ENCODE measurements at regions not wholly inside any gene's neighbourhood (a gene's known extent, or its start where the extent isn't known, plus 50 kb on each side); places are given as distances from the start of the nearest gene placed in this dataset.

DNA sequence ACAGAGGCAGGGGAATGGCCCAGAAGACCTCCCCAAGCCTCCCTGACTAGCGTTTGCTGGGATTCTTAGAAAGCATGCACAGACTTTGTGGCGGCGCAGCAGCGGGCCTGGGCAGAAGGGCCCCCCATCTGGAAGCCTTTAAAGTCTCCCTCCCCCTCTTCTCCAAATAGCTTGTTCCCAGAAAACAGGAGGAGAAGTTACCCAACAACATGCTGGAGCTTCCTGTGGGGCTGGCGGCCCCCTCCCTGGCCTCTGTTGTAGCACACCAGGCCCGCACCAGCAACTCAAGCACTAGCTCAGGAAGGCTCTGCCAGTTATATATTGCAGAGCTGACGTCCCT is 334.8 kb downstream of the DYSF start:
- DNase-seq = no peak

DNA sequence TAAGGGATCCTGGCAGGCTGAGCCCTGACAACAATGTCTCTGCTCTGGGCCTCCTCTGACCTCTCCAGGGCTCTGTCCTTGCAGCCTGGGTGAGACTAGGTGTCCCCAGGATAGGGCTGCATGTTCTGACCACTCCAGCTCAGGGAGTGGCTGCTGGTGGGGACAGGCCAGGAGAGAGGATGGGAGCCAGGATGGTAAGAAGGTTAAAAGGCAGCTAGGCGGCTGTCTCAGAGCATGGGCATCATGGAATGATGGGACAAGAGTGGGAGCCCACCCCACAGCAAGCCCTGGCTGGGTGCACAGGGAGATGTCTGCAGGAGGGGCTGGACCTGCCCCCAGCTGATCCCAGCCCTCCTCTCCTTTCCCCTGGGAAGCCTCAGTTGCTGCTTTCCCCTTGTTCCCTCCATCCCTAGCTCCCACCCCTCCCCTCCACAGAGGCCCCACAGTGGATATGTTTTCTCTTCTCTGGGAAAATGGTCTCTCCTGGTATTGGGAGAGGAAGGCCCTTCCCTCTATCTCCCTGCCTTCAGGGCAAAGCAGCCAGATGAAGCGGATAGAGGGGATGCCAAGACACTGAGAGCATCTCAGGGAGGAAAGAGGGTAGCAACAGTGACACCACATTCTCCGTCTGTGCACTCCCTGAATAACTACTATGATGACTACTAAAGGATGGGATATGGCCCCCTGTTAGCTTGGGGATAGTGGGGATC is 334.3 kb downstream of the DYSF start:
- no peak for DNase-seq

DNA sequence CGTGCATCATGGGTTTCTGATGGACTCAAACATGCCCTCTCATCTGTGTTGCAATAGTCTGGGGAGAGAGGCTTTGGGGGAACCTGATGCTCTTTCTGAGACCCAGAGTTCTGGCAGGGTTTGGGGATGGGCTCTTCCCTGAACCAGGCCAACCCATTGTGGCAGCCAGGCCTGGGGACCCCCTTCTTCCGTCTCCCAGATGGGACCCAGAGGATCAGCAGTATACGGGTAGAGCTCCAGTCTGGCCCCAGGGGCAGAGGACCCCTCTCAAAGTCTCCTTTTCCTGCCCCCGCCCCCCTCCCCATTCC is 333.7 kb downstream of the DYSF start:
- DNase-seq = no peak

DNA sequence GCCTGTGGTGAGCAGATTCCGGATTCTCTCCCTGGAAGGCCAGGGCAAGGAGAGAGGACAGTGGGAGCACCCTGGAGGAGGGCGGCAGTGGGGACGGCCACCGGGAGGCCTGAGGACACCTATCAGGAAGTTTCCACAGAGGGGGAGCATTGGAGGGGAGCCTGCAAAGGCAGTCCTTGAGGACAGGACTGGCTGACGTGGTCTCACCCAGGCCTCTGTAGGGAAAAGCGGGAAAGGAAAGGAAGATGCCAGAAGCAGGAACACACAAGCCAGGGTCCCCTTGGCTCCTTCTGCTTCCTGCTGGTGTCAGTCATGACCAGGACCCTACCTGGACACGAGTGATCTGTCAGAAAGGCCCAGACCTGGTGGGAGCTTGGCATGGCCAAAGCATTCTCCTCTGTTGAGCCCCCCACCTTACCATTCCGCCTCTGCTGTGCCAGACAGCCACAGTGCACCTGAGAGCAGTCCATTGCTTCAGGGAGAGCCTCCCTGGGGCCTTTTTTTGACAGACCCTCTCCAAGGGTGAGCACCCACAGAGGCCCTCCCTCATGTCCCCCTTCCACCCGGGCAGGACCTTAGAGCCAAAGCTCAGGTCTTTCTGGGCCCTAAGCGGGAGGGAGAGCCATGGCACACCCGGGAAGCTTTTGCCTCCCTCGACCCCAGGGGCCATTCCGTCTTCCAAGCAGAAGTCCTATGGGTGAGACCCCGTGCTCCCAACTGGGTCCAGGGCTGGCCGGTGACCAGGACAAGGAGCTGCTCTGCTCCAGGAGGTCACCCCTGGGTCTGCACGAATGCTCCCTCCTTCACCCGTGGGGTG is 333.1 kb downstream of the DYSF start:
- no peak for DNase-seq

DNA sequence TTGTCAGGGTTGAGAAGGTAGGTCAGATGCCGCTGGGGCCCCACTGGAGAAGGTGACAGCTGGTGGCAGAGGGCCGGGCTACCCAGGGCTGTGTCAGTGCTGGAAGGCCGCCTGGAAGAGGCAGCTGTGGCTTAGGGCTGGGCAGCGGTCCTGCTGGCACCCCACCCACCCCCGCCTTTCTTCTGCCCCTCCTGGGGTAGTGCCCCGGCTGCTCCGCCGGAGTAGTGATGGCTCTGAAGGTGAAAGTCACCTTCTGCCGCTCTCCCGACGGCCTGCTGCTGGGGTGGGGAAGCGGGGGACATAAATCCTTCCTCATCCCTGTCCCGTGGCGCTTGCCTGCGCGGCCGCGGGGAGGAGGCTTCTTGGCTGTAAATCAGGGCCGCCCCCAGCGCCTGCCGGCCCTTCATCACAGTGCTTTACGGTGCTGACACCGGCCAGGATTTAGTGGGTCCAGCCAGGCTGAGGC is 332.2 kb downstream of the DYSF start:
- DNase-seq = no peak

DNA sequence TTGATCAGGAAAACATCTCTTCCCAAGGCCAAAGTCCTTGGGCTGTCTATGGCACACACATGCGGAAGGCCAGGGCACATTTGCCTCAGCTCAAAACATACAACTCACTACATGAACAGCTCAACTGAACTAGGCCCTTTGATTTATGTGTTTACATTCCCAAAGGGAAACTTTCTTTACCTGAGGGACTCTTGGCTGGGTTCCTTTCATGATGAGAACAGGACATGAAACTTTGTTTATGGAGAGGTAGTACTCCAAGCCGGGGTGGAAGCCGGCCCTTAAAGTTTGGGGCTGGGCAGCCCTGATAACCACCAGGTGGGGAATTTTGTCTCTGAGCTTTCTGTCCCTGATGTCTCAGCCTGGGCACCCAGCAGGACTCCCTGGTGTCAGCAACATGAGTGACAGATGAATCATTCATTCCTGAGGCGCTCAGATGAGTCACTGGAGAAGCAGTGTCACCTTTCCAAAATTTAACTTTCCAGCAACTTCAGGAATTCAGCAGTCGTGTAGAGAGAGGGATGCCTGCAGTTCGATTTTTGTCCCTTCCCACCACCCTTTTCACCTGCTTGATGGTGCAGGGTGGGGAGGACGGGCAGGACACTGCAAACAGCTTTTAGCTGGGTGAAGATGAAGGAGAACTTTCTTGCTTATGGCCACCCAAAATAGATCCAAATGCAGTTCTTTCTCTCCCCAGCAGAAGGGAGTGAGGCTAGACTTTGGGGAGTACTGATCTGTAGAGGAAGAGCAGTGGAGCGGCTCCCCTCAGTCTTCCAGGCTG is 331.6 kb downstream of the DYSF start:
- no peak for DNase-seq

DNA sequence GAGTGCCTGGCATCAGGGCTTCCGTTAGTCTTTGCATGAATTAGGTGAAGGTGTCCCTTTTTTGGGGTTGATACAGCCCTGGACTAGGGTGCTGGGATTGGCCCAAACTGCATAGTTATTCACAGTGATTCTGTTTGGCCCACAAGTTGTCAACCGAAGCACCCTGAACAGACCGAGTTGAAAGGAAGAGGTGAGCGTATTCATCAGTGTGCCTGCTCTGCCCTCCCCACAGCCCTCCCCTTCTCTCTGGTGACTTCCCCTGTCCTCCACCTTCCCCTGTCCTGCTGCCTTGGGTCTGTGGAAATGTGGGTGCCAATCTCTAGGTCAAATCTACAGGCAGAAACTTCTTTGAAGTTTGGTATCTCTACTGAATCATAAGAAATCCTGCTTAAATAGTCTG is 330.5 kb downstream of the DYSF start:
- no peak for DNase-seq

DNA sequence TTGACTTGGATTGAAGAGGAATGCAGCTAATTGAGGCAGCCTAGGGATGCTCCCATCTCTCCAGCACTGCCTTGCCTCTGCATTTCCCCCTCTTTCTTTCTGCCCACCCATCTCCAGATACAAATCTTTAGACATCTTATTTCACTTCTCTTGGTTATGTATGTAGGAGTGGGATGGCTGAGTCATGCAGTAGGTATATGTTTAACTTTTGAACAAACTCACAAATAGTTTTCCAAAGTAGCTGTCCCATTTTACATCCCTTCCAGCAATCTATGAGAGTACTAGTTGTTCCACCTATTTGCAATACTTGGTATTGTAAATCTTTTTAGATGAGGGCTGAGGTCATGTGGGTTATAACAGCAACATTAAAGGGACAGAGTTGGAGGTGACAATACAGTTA is 329.9 kb downstream of the DYSF start:
- DNase-seq = no peak

DNA sequence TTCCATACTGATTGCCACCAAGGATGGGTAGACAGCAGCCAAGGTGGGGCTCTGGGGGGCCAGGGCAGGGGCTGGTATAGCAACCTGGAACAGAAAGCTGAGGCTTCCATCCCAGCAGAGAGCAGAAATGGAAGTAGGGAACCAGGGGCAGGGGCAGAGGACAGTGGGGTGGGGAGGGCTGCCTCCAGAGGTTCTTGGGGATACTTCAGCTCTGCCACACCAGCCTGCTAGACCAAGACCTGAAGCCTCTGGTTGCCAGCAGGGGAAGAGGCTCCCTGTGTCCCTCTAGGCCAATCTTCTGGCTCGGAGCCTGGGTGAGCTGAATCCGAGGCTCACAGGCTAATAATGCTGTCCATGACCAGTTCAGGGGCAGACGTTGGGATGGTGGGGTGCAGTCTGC is 329.0 kb downstream of the DYSF start:
- no peak for DNase-seq

DNA sequence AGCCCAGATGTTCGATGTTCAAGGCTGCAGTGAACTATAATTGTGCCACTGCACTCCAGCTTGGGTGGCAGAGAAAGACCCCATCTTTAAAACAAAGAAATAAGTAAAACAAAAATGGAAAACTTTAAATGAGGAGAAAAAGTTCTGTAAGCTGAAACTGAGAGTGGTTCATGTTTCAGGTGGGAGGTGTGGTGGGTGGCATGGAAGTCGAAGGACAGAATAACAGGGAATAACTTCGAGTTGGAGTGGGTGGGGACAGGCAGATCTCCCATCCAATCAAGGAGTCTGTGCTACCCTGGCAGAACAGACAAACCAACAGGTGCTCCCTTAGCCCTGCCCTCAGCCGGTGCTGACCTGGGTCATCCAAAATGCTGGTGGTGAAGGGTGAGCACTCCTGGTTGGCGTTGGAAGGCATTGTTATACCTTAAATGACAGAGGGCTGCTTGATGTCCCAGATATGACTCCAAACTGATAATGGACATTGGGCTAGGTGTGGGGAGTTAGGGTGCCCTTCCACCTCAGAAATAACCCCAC is 328.4 kb downstream of the DYSF start:
- no peak for DNase-seq

DNA sequence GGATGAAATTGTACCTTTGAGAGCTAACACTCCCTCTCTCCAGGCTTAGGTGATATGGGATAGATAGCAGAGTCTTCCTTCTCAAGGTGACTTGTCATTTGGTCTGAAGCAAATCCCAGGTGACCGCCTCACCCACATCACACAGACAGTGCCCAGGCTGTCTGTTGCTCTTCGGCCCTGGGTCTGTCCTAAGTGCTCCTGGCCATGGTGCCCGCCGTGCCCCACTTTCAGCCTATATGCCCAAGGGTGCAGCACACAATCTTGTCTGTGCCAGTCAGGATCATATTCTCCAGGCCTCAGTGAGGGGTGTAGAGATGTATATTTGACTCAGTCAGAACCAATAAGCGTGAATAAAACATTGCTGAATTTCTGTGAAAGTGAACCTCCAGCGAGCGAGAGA is 326.8 kb downstream of the DYSF start:
- no peak for DNase-seq

DNA sequence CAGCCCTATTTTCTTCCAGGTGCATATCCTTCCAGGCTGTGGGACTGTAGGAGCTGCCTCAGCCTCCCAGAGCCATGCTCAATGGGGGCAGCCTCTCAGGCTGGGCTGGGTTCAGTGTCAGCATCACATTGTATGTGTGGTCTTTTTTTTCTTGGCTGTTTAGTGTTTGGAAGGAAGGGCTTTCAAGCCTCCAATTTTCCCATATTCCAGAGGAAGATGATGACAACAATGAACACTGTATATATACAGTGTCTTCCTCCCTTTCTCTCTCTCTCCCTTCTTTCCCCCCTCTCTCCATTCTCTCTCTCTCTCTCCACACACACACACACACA is 326.4 kb downstream of the DYSF start:
- DNase-seq = no peak

DNA sequence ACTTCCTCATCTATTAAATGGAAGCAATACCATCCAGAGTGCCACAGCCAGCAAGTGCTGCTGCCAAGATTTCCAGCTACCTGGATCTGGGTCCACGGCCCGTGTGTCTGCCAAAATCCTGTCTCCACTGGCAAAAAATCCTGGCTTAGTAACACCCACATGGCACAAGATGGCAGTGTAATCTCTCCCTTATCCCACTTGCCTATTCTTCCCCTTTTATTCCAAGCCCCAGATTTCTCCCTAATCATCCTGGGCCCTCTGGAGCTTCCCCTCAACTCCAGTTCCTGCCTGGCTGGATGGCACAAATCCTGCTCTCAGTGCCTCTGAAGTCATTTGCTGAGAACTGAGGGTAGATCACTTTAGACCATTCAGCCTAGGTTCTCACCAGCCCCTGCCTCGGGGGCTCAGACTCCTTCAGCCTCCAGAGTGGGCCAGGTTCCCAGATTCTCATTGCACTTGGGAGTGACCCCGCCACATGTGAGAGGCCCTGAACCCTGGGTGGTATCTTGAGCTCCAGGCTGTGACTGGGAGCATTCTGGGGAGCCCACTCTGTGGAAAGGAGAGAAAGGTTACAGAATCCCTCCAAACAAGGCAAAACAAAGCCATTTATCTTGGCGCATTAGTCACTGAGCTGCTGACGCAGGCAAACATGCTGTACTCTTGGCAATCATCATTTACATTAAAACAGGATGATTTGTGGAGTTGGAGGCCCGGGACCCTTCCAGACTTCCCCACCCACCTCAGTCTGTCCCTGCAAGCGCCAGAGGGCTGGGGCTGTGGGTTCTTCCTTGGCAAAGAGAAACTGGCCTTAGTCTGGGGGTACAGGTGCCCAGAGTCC is 325.8 kb downstream of the DYSF start:
- no peak for DNase-seq

DNA sequence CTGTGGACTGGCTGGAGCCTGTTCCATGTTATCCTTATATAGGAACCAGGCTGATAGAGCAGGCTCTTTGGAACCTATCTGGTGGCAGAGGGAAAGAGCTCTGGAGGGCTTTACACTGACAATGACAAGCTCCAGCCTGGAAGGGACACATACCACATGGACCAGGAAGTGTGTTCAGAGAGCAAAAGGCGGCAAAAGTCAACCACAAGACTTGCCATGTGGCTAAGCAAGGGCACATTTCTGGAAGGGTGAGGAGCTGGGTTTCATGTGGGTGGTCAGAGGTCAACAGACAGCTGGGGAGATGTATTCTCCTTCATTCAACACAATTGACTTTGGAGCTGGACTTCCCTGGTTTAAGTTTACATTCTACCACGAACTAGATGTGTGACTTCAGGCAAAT is 325.2 kb downstream of the DYSF start:
- DNase-seq = no peak

DNA sequence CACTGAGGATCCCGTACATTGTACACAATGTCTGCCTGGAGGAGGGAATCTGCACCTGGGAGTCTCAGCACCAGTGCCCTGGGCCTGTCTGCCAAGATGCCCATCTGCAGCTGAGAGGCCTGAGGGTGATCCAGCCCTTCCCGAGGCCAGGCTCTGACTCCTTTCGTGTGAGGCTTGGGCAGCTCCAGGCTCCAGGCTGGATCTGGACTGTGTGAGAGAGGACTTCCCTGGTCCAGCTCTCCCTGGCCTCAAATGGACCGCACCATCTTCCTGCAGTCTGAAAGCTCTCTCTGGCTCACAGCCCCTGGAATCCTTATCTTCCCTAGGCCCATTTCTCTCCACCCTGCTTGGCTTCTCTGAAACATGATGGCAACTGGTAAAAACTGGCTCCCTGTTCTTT is 324.6 kb downstream of the DYSF start:
- no peak for DNase-seq

DNA sequence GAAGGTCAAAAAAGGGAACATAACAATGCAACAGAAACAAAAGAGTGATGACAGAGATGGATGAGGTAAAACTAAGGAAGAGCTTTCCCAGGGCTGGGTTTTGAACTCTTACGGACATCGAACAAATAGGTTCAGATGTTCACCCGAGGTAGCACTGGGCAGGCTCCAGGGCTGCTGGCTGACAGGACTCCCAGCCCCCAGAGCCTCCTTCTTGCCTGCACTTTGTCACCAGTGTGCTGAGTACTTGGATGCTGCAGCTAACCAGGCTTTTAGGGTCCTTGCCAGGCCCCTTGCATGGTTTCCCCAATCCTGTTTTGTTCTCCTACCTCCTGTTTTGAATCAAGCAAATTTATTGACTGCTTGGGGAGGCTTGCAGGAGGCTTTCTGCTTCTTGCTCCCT is 322.9 kb downstream of the DYSF start:
- no peak for DNase-seq

DNA sequence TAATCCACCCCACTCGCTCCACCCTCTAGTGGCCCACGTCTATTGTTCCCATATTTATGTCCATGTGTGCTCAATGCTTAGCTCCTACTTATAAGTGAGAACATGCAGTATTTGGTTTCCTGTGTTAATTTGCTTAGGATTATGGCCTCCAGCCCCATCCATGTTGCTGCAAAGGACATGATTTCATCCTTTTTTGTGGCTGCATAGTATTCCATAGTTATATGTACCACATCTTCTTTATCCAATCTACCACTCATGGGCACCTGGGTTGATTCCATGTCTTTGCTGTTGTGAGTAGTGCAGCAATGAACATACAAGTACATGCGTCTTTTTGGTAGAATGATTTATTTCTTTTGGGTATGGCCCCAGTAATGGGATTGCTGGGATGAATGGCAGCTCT is 319.9 kb downstream of the DYSF start:
- DNase-seq = no peak

DNA sequence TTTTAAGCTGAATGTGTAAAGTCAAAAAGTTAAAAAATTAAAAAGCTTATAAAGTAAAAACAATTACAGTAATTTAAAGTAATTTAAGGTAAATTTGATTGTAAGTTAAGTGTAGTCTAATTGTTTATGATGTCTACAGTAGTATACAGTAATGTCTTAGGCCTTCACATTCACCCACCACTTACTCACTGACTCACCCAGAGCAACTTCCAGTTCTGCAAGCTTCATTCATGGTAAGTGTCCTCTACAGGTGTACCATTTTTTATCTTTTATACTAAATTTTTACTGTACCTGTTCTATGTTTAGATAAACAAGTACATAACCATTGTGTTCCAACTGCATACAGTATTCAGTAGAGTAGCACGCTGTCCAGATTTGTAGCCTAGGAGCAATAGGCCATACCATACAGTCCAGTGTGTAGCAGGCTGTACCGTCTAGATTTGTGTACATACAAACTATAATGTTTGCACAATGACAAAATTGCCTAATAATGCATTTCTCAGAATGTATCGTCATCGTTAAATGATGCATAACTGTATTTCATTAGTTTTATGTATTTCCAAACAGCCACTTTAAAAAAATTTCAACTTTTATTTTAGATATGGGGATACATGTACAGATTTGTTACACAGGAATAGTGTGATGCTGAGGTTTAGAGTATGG is 319.3 kb downstream of the DYSF start:
- no peak for DNase-seq

DNA sequence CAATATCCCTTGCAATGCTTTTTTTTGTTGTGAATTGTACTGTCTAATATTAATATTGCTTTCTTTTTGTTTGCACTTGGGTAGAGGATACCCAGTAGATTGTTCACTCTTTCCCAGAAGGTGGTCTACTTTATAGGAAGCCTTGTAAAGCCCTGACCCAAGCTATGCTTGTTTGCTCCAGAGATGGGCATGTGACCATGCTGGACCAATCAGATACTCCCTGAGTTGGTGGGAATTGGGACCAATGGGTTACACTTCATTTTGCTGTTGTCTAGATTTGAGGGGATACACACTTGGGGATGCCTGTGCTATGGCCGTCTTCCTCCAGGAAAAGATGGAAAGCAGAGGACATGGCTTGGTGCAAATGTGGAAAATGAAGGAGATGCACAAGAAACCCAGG is 314.3 kb downstream of the DYSF start:
- no peak for DNase-seq

DNA sequence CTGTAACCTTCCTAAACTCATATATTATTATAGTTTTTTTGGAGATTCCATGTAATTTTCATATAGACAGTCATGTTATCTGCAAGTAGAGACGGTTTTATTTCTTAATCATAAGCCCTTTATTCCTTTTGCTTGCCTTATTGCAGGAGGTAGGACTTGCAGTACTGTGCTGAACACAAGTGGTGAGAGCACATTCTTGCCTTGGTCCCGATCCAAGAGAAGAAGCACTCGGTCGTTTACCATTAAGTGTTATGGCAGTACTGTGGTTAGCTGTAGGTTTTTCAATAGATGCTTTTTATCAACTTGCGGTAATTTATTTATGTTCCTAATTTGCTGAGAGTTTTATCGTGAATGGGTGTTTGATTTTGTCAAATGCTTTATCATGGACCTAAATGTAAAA is 305.7 kb downstream of the DYSF start:
- DNase-seq = no peak

DNA sequence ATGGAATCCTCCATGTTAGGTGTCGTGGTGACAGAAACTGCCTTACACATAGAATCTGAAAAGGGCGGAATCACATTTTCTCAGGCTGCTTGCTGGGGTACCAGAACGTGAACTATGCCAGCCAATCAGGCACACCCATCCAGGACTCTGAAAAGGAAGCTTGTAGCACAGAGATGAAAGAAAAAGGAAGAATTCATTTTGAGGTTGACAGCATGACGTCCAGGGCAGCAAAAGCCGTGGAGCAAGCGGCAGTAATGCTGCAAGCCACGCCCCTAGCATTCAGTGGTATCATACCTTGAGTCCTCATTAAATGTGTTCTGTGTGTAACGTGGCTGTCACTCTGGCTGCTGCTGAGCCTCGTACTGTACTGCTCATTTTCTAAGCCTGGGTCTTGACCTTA is 304.0 kb downstream of the DYSF start:
- DNase-seq = no peak

DNA sequence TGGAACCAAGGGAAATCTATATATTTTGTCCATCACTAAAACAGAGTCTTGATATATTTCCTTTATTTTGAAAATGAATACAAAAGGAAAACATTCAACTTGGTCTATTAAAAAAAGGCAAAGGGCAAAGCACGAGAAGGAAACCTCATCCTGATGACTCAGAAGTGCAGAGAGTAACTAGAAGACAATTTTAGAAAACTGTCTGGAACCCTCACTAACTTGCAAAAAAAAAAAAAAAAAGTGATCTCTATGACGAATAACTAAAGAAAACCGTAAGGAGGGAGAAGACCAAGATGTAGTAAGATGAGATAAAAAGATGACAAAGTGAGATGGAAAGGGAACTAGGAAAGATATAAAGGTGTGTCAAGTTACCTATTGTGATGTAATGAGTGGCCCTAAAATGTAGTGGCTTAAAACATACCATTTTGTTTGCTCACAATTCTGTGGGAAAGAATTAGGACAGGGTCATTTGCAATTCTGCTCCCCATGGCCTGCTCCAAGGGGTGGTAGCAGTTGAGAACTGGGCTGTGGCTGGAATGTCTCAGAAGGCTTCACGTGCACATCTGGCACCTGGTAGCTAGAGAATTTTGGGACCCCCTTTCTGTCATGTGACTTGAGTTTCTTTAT is 303.0 kb downstream of the DYSF start:
- no peak for DNase-seq
